Right forelimb (tissue), 1 donor: ENCODE measurements at regions not wholly inside any gene's neighbourhood (a gene's known extent, or its start where the extent isn't known, plus 50 kb on each side); places are given as distances from the start of the nearest gene placed in this dataset.
"Not testable (repeated sequence)": the region's sequence is repeated elsewhere in the genome, so short reads cannot be mapped to it uniquely, and the experiment has no call there.

Experiments
- DNase-seq: peaks from one replicate; pipeline ENCODE4 v3.0.0-alpha.2; 2018

- DNase-seq = no peak
These were observed 270.5 kb upstream of the MKLN1 start for GRCh38 chr7:131057015-131057793.

- DNase-seq = no peak
These were observed 269.9 kb upstream of the MKLN1 start for GRCh38 chr7:131057794-131058070.

GRCh38 chr7:131058561-131059288, 269.0 kb upstream of the MKLN1 start:
- DNase-seq = not testable (repeated sequence)

- DNase-seq = not testable (repeated sequence)
These were observed 268.3 kb upstream of the MKLN1 start for GRCh38 chr7:131059401-131059800.

GRCh38 chr7:131061158-131061557, 266.5 kb upstream of the MKLN1 start:
- DNase-seq = no peak

GRCh38 chr7:131061818-131062217, 265.9 kb upstream of the MKLN1 start:
- DNase-seq = no peak

GRCh38 chr7:131066635-131067034, 261.0 kb upstream of the MKLN1 start:
- no peak for DNase-seq

- DNase-seq = no peak
These were observed 260.5 kb upstream of the MKLN1 start for GRCh38 chr7:131067220-131067619.

GRCh38 chr7:131068604-131069021, 259.1 kb upstream of the MKLN1 start:
- no peak for DNase-seq

- DNase-seq = no peak
These were observed 255.7 kb upstream of the MKLN1 start for GRCh38 chr7:131071786-131072504.

- DNase-seq = no peak
These were observed 255.1 kb upstream of the MKLN1 start for GRCh38 chr7:131072505-131073091.

GRCh38 chr7:131074043-131074442, 253.6 kb upstream of the MKLN1 start:
- DNase-seq = no peak

GRCh38 chr7:131074585-131074984, 253.1 kb upstream of the MKLN1 start:
- DNase-seq = no peak

GRCh38 chr7:131075406-131075805, 252.3 kb upstream of the MKLN1 start:
- DNase-seq = no peak

GRCh38 chr7:131076032-131076431, 251.6 kb upstream of the MKLN1 start:
- no peak for DNase-seq

GRCh38 chr7:131076711-131077181, 250.9 kb upstream of the MKLN1 start:
- DNase-seq = no peak

GRCh38 chr7:131077735-131078134, 249.9 kb upstream of the MKLN1 start:
- DNase-seq = no peak

- DNase-seq = no peak
These were observed 246.9 kb upstream of the MKLN1 start for GRCh38 chr7:131080754-131081153.

- no peak for DNase-seq
These were observed 246.4 kb upstream of the MKLN1 start for GRCh38 chr7:131081308-131081707.

- DNase-seq = no peak
These were observed 243.9 kb upstream of the MKLN1 start for GRCh38 chr7:131083781-131084180.

- not testable (repeated sequence) for DNase-seq
These were observed 243.3 kb upstream of the MKLN1 start for GRCh38 chr7:131084336-131084735.

GRCh38 chr7:131087756-131088658, 239.7 kb upstream of the MKLN1 start:
- no peak for DNase-seq
